GM12878 (cell line): ENCODE measurements at regions not wholly inside any gene's neighbourhood (a gene's known extent, or its start where the extent isn't known, plus 50 kb on each side); places are given as distances from the start of the nearest gene placed in this dataset.
"Not testable (repeated sequence)": the region's sequence is repeated elsewhere in the genome, so short reads cannot be mapped to it uniquely, and the experiment has no call there.

Source experiments
- ATAC-seq: fragments of 200-7000 bp; cut with Tn5 transposase; 3 replicates; pipeline ENCODE4 v1.9.1; 2020; ENCODE audit warnings: mild to moderate bottlenecking, moderate library complexity
- BruUV-seq: library from RNA; stranded (reverse); fragments of 400-500 nt; replicated peaks from 2 replicates; lab custom pipeline; 2021; lab: Mats Ljungman, UMichigan
- CTCF ChIA-PET: fragments of 300-600 bp; sonication (Branson Sonifier 250); formaldehyde crosslinking; extraction: SDS; loops from one replicate; lab custom pipeline; 2021; ENCODE audit warnings: inconsistent platforms; lab: Yijun Ruan, JAX
- POLR2A ChIA-PET: fragments of 350-600 bp; formaldehyde crosslinking; extraction: SDS; loops from one replicate; lab custom pipeline; 2021; ENCODE audit warnings: inconsistent platforms; lab: Charles Lee
- RAD21 ChIA-PET: fragments of 300-600 bp; sonication (Branson Sonifier 250); formaldehyde crosslinking; loops from one replicate; lab custom pipeline; 2023; ENCODE audit warnings: antibody characterized with exemption; ENCODE audit not compliant: unreplicated experiment; lab: Charles Lee
- SMC1A ChIA-PET: fragments of 300-600 bp; sonication (Branson Sonifier 250); formaldehyde crosslinking; loops from one replicate; lab custom pipeline; 2023; ENCODE audit not compliant: unreplicated experiment, uncharacterized antibody; lab: Charles Lee
- DNase-seq: peaks from one replicate; pipeline ENCODE4 v3.0.0-alpha.2; 2011; ENCODE audit warnings: low read depth, low spot score
- FAIRE-seq: peaks from 3 replicates; lab custom pipeline; 2011; peaks lifted over from hg19 to GRCh38; lab: Jason Lieb, UNC
- H2AFZ ChIP-seq: 2 replicates; pipeline ENCODE4 v1.6.0; 2011; ENCODE audit warnings: low read depth, low read length, control low read depth; ENCODE audit not compliant: control insufficient read depth
- H3K27ac ChIP-seq: 2 replicates; pipeline ENCODE4 v1.5.1; 2011; ENCODE audit warnings: control low read depth; ENCODE audit not compliant: control insufficient read depth, insufficient read depth
- H3K27me3 ChIP-seq, 2 experiments: replicated peaks in 1 of 2; 2 replicates each; pipeline versions ENCODE4 v1.6.0 to v1.6.1; 2011; ENCODE audit warnings: low read length in 1 of 2; ENCODE audit not compliant: control insufficient read depth in 2 of 2, insufficient read depth in 2 of 2
- H3K36me3 ChIP-seq, 2 experiments: 2 replicates each; pipeline ENCODE4 v1.5.1; 2011; ENCODE audit warnings: low read length in 1 of 2; ENCODE audit not compliant: control insufficient read depth in 2 of 2, insufficient read depth in 2 of 2
- H3K4me1 ChIP-seq: 2 replicates; pipeline ENCODE4 v1.6.1; 2011; ENCODE audit warnings: mild to moderate bottlenecking, low read length, moderate library complexity, mixed read lengths; ENCODE audit not compliant: control insufficient read depth, insufficient read depth
- H3K4me2 ChIP-seq: 2 replicates; pipeline ENCODE4 v1.6.0; 2011; ENCODE audit warnings: control low read depth; ENCODE audit not compliant: control insufficient read depth, insufficient read depth
- H3K4me3 ChIP-seq: fragments of 200-600 bp; sonication (generic); 2 replicates; pipeline ENCODE4 v1.5.1; 2016
- H3K79me2 ChIP-seq: 2 replicates; pipeline ENCODE4 v1.6.0; 2011; ENCODE audit warnings: low read length; ENCODE audit not compliant: control insufficient read depth, insufficient read depth
- H3K9ac ChIP-seq: 2 replicates; pipeline ENCODE4 v1.8.0; 2011; ENCODE audit warnings: low read length, control low read depth, mixed read lengths; ENCODE audit not compliant: control insufficient read depth, insufficient read depth
- H3K9me3 ChIP-seq: replicated peaks from 3 replicates; pipeline ENCODE4 v1.5.1; 2011; ENCODE audit warnings: mild to moderate bottlenecking, low read length; ENCODE audit not compliant: control insufficient read depth, insufficient read depth
- H4K20me1 ChIP-seq: 2 replicates; pipeline ENCODE4 v1.6.0; 2011; ENCODE audit not compliant: control insufficient read depth, insufficient read depth
- RAD21 ChIP-seq: IDR thresholded peaks from 2 replicates; pipeline ENCODE4 v1.6.1; 2011; ENCODE audit warnings: mild to moderate bottlenecking, low read depth, low read length, moderate library complexity; ENCODE audit not compliant: insufficient read depth
- WGBS: methylation state at CpG from one replicate; pipeline ENCODE4 v1.1.6; 2016; ENCODE audit warnings: low lambda C conversion rate; ENCODE audit not compliant: insufficient replicate concordance, insufficient coverage; ENCODE audit errors: missing lambda C conversion rate; 5-methylcytosine and 5-hydroxymethylcytosine counted together
- in situ Hi-C: fragments of 300-500 bp; cut with MboI; formaldehyde crosslinking; loops from 9 replicates; pipeline ENCODE4 v1.14.3; 2018; ENCODE audit warnings: mixed read lengths
- intact Hi-C: fragments of 100-400 bp; cut with micrococcal nuclease; formaldehyde crosslinking; loops from one replicate; pipeline ENCODE4 v1.14.2; 2022; ENCODE audit not compliant: unreplicated experiment

DNA sequence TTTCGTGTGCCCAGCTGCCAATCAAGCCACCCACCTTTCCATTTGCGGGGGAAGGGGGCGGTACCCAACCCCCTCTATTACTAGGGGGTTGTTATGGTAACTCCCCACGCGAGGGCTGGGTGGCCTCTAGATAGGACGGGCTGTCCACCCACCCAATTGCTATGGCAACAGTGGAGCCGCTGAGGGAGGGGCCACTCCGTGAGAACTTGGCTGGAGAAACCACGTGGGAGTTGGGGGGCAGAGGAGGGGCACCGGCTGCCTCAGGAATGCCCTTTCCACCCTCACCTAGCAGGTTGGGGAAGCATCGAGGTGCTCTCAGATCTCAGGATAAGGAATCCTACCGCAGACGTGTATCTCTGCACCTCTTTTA, 220.0 kb upstream of the NOTCH2NLA start:
- POLR2A ChIA-PET, H2AFZ ChIP-seq, H3K27me3 ChIP-seq, H3K79me2 ChIP-seq, DNase-seq, intact Hi-C loops, H3K9me3 ChIP-seq, RAD21 ChIA-PET, BruUV-seq, in situ Hi-C loops, H4K20me1 ChIP-seq, H3K4me3 ChIP-seq, H3K4me1 ChIP-seq, H3K36me3 ChIP-seq, SMC1A ChIA-PET, H3K9ac ChIP-seq, ATAC-seq, H3K4me2 ChIP-seq, H3K27ac ChIP-seq, FAIRE-seq, CTCF ChIA-PET: not testable (repeated sequence)
- WGBS: no CpG with 5 or more reads among the region's 13 CpGs

DNA sequence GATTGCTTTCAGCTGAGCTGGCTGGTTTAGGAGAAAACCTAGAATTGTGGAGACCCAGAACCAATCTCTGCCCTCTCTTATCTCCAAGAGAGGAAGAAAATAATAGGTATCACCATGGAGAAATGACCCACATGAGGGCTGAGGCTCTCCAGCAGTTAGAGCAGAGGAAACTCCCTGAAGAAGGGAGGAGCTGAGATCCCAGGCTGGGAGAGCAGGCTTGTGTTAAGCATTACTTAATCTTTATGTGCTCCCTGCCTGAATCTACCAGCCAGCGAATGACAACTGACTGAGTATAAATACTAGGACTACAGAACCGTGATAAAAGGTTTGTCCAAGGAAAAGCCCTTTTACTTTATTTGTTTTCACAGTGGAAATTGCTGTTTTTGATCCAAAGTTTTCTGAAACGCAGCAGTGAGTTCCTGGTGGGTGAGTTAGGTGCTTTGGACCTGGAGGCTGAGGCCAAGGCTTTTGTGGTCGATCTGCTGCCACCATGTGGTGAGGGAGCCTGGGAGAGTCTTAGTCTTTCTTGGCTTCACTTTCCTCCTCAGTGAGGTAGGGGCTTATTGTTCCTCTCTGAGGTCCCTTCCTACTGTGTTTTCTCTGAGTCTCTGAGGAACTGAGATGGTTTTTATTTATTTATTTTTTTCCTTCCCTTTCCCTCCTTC, 219.5 kb upstream of the NOTCH2NLA start:
- WGBS: 0% methylated on average over 2 of the region's 4 CpGs
- H3K9ac ChIP-seq, CTCF ChIA-PET: not testable (repeated sequence)

DNA sequence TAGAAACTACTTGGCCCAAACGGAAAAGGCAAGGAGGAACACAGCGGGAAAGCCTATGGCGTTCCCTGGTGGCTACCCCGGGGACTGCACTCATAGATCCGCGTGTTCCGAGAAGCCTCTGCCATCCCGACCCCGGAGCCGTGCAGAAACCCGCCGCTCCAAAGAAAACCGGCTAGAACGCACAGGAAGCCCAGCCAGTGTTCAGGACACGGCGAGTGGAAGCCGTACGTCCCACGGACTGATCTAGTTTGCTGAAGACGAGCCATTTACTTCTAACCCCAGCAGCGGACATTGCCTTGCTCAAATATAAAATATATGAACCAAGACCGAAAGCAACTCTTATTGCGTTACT, 215.0 kb upstream of the NOTCH2NLA start:
- H3K27ac ChIP-seq, H2AFZ ChIP-seq, H3K9me3 ChIP-seq, intact Hi-C loops, SMC1A ChIA-PET, RAD21 ChIA-PET, H4K20me1 ChIP-seq, CTCF ChIA-PET, H3K4me1 ChIP-seq, H3K27me3 ChIP-seq, H3K4me3 ChIP-seq, FAIRE-seq, BruUV-seq, ATAC-seq, DNase-seq, H3K9ac ChIP-seq, H3K4me2 ChIP-seq, POLR2A ChIA-PET, H3K36me3 ChIP-seq, in situ Hi-C loops, H3K79me2 ChIP-seq: not testable (repeated sequence)
- WGBS: 4% methylated on average over 16 of the region's 23 CpGs

More for the DNA sequence above, 219.5 kb upstream of the NOTCH2NLA start:
- not testable (repeated sequence) for DNase-seq, H3K9me3 ChIP-seq, H3K4me2 ChIP-seq, H3K27ac ChIP-seq, H3K36me3 ChIP-seq
- TF ChIP-seq RAD21: 0 out of 2 replicates have a peak, but pooled peaks have one; percentile 6
- TF ChIP-seq, all 136 proteins: peak for 1; not testable (repeated sequence) for 135
- FAIRE-seq, H3K79me2 ChIP-seq, H3K4me1 ChIP-seq, BruUV-seq, H2AFZ ChIP-seq, RAD21 ChIA-PET, H3K4me3 ChIP-seq, in situ Hi-C loops, H3K27me3 ChIP-seq, POLR2A ChIA-PET, H4K20me1 ChIP-seq, SMC1A ChIA-PET, intact Hi-C loops: not testable (repeated sequence)
- ATAC-seq: peak; percentile 39; the same call in 1 of the 3 replicates
